ENCODE measurements at regions not wholly inside any gene's neighbourhood (a gene's known extent, or its start where the extent isn't known, plus 50 kb on each side); places are given as distances from the start of the nearest gene placed in this dataset.

DNA sequence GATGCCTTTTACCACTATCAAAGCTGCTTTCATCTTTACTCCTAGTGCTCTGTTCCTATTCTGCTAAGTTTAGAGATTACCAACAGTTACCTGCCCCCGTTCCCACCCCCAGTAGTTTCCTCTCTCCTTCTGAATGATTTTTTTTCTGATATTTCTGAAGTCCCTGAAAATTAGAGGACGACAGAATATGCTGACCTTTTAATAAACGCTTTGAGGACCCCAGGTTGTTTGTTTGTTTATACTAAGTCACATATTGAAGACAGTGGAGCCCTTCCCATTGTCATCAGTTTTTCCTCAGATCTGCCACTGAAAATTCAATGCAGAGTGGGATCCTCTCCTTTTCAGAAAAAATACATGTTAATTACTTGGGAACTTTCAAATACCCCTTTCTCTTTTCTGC, 1039.3 kb upstream of the AGA start:
- H2BK15ac ChIP-seq (ENCODE audit: low read depth, low read length): no peak overlapping the region
- H3K9me1 ChIP-seq (ENCODE audit: insufficient read depth, low read length): no peaks in the 10 kb centered on the region
- ChIA-PET CTCF (no interaction called here), POLR2A (ENCODE audit: unreplicated experiment) (no interaction called here)
- no peak overlapping the region for H2BK5ac ChIP-seq (ENCODE audit: low read depth, low read length, poor library complexity, severe bottlenecking)
- H4K5ac ChIP-seq (ENCODE audit: low read depth, low read length): no peak overlapping the region
- no peak overlapping the region for H2BK120ac ChIP-seq (ENCODE audit: low read depth, low read length)
- H3K27me3 ChIP-seq (ENCODE audit: control insufficient read depth, insufficient read depth, low read length): no peaks in the 10 kb centered on the region
- H2AFZ ChIP-seq (replicated peaks; ENCODE audit: low read length, poor library complexity): no peak overlapping the region
- dilution Hi-C loops (cut with HindIII; ENCODE audit: low sequenced_read_pairs, unreplicated experiment) (no loop called here), in situ Hi-C loops (cut with MboI; ENCODE audit: low sequenced_read_pairs) (no loop called here), intact Hi-C loops (cut with micrococcal nuclease) (no loop called here)
- no peak overlapping the region for H2AK5ac ChIP-seq (ENCODE audit: low read depth, low read length)
- no peak overlapping the region for H2BK20ac ChIP-seq (ENCODE audit: low read depth, low read length)
- no peak overlapping the region for H3K27ac ChIP-seq (ENCODE audit: insufficient read depth, low read length)
- no peaks in the 10 kb centered on the region for H4K20me1 ChIP-seq (ENCODE audit: insufficient read depth, low read length)
- H3K23ac ChIP-seq (ENCODE audit: low read depth, low read length): no peak overlapping the region
- H4K8ac ChIP-seq (ENCODE audit: low read depth in 2 of 2, low read length in 2 of 2): no peak overlapping the region
- ATAC-seq (ENCODE audit: low read depth) (no peak), DNase-seq (no peak)
- WGBS, 2 experiments (ENCODE audit: extremely low coverage in 2 of 2, insufficient read length in 1 of 2): no CpG with 5 or more reads among the region's 3 CpGs
- no peaks in the 10 kb centered on the region for H3K9me3 ChIP-seq (ENCODE audit: control insufficient read depth, insufficient read depth, low read length)
- H2AK9ac ChIP-seq (replicated peaks; ENCODE audit: low read depth, low read length, poor library complexity): no peak overlapping the region
- no peak overlapping the region for H4K91ac ChIP-seq (ENCODE audit: insufficient read depth, low read depth, low read length)
- no peaks in the 10 kb centered on the region for H3K36me3 ChIP-seq (ENCODE audit: control insufficient read depth, insufficient read depth, low read length)
- TF ChIP-seq MAFK (IDR thresholded peaks at IDR 0.05; ENCODE audit: low read depth, low read length): peak; percentile 39; the same call in 1 of the 2 replicates
- TF ChIP-seq RAD21 (IDR thresholded peaks at IDR 0.05; ENCODE audit: low read length): no peak
- H3K18ac ChIP-seq (ENCODE audit: low read depth, low read length): no peak overlapping the region
- H3K4ac ChIP-seq (ENCODE audit: low read depth, low read length): no peak overlapping the region
- H3K4me2 ChIP-seq (ENCODE audit: low read depth, low read length): no peak overlapping the region
- H3K9ac ChIP-seq (ENCODE audit: low read depth, low read length): no peak overlapping the region
- no peaks in the 10 kb centered on the region for H3K79me1 ChIP-seq (ENCODE audit: low read depth in 1 of 2, low read length in 2 of 2)
- no peaks in the 10 kb centered on the region for H3K4me1 ChIP-seq (ENCODE audit: control insufficient read depth, insufficient read depth, low read length)
- no peak overlapping the region for H3K14ac ChIP-seq (replicated peaks; ENCODE audit: low read depth, low read length)
- H3K4me3 ChIP-seq (ENCODE audit: insufficient read depth, low read depth, low read length): no peak overlapping the region
- no peak overlapping the region for H3K56ac ChIP-seq (ENCODE audit: extremely low read depth, insufficient read depth, low read length)
- no TSS peak for BruUV-seq (replicated peaks)

Data from IMR-90 (cell line).